Neural crest cell (in vitro differentiated cells): ENCODE measurements at regions not wholly inside any gene's neighbourhood (a gene's known extent, or its start where the extent isn't known, plus 50 kb on each side); places are given as distances from the start of the nearest gene placed in this dataset.

ENCODE experiments used
- DNase-seq: peaks from one replicate; pipeline ENCODE4 v3.0.0; 2021; ENCODE audit warnings: low read depth, mixed read lengths, low spot score
- H3K27ac Mint-ChIP-seq: one replicate; pipeline ENCODE4 v1.8.0; 2021; ENCODE audit warnings: mild to moderate bottlenecking, mixed read lengths; ENCODE audit not compliant: unreplicated experiment
- H3K27me3 Mint-ChIP-seq: 2 replicates; pipeline ENCODE4 v1.8.0; 2021; ENCODE audit warnings: low read depth, mild to moderate bottlenecking, mixed read lengths
- H3K36me3 Mint-ChIP-seq: 2 replicates; pipeline ENCODE4 v1.8.0; 2021; ENCODE audit warnings: low read depth, mild to moderate bottlenecking, mixed read lengths
- H3K4me1 Mint-ChIP-seq: 2 replicates; pipeline ENCODE4 v1.8.0; 2021; ENCODE audit warnings: mixed read lengths
- H3K4me3 Mint-ChIP-seq: one replicate; pipeline ENCODE4 v1.8.0; 2021; ENCODE audit warnings: mild to moderate bottlenecking, mixed read lengths
- H3K9me3 Mint-ChIP-seq: 2 replicates; pipeline ENCODE4 v1.8.0; 2021; ENCODE audit warnings: mixed read lengths
- CTCF ChIP-seq: fragments of 200-600 bp; sonication (generic); conservative IDR thresholded peaks from 2 replicates; pipeline ENCODE4 v1.5.0; 2021; ENCODE audit warnings: antibody characterized with exemption, mild to moderate bottlenecking

GRCh38 chr18:7382328-7383001 is 151.6 kb downstream of the LRRC30 start:
- Mint-ChIP-seq H3K9me3 (no peaks in the 10 kb centered on the region), H3K27ac (no peak overlapping the region), H3K4me3 (no peak overlapping the region), H3K36me3 (no peaks in the 10 kb centered on the region), H3K27me3 (peaks cover 3% of the 10 kb centered on the region), H3K4me1 (peaks cover 10% of the 10 kb centered on the region)
- no peak for TF ChIP-seq CTCF
- DNase-seq = no peak

- no peak for DNase-seq
- H3K4me3 Mint-ChIP-seq = no peak overlapping the region
- H3K36me3 Mint-ChIP-seq = no peaks in the 10 kb centered on the region
- peaks cover 14% of the 10 kb centered on the region for H3K4me1 Mint-ChIP-seq
- no peaks in the 10 kb centered on the region for H3K9me3 Mint-ChIP-seq
- peaks cover 3% of the 10 kb centered on the region for H3K27me3 Mint-ChIP-seq
- H3K27ac Mint-ChIP-seq = no peak overlapping the region
- TF ChIP-seq CTCF = no peak
Observed at GRCh38 chr18:7383002-7383980, 152.4 kb downstream of the LRRC30 start.

DNA sequence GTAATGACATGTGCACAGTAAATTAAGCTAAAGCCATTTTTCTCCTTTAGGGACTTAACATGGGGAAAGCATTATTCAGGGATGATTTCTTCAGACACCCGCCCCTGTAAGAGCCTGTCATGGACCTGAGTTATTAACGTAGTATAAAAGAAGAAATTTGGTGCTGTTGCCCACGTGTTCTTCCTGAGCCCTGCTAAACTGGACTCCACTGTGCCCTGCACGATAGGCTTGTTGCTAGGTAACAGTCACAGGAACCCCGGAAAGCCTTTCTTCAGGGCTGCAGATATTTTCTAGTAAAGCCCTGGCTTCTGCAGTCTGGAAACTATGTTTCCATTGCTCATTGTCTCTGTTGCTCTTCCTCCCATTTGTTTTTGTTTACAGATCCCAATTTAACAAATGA is 157.9 kb downstream of the LRRC30 start:
- DNase-seq = peak; percentile 4
- Mint-ChIP-seq H3K27ac (no peak overlapping the region), H3K4me3 (no peak overlapping the region), H3K9me3 (no peaks in the 10 kb centered on the region), H3K27me3 (no peaks in the 10 kb centered on the region), H3K4me1 (peaks cover 24% of the 10 kb centered on the region), H3K36me3 (no peaks in the 10 kb centered on the region)
- no peak for TF ChIP-seq CTCF

GRCh38 chr18:7390731-7391492 is 160.0 kb downstream of the LRRC30 start:
- no peak overlapping the region for H3K4me3 Mint-ChIP-seq
- no peak for TF ChIP-seq CTCF
- no peaks in the 10 kb centered on the region for H3K27me3 Mint-ChIP-seq
- no peak overlapping the region for H3K27ac Mint-ChIP-seq
- H3K9me3 Mint-ChIP-seq = no peaks in the 10 kb centered on the region
- no peak for DNase-seq
- peaks cover 24% of the 10 kb centered on the region for H3K4me1 Mint-ChIP-seq
- H3K36me3 Mint-ChIP-seq = no peaks in the 10 kb centered on the region

DNA sequence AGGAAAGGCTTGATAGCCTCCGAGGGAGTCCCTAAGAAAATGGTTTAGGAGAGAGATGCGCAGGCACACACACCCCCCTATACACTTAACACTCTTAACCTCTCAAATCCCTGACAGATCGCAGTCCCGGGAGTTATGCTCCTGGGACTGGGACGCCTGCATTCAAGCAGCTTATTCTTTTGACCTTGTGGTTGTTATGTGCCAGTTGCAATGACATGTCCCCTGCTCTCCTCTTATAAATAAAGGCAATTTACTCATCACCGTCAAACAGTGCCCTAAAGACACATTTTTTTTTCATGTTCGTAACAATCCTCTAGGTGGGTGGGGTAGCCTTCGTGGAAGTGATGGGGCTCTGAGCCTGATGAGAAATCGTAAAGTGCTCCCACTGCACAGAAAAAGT is 162.2 kb downstream of the LRRC30 start:
- DNase-seq = no peak
- no peak for TF ChIP-seq CTCF
- no peaks in the 10 kb centered on the region for H3K36me3 Mint-ChIP-seq
- H3K4me1 Mint-ChIP-seq = peaks cover 23% of the 10 kb centered on the region
- no peak overlapping the region for H3K27ac Mint-ChIP-seq
- no peaks in the 10 kb centered on the region for H3K9me3 Mint-ChIP-seq
- H3K27me3 Mint-ChIP-seq = no peaks in the 10 kb centered on the region
- no peak overlapping the region for H3K4me3 Mint-ChIP-seq
